Parathyroid adenoma (tissue), 2 donors: ENCODE measurements at regions not wholly inside any gene's neighbourhood (a gene's known extent, or its start where the extent isn't known, plus 50 kb on each side); places are given as distances from the start of the nearest gene placed in this dataset.

Source experiments
- H2AFZ ChIP-seq: fragments of 300-600 bp; sonication (generic); one replicate; pipeline ENCODE4 v1.7.0; 2017; ENCODE audit warnings: antibody characterized with exemption, mild to moderate bottlenecking
- H3K27ac ChIP-seq: fragments of 300-600 bp; sonication (generic); one replicate; pipeline ENCODE4 v1.7.0; 2017
- H3K27me3 ChIP-seq: fragments of 300-600 bp; sonication (generic); one replicate; pipeline ENCODE4 v1.7.0; 2017; ENCODE audit warnings: low read length; ENCODE audit not compliant: control insufficient read depth, insufficient read depth
- H3K36me3 ChIP-seq: fragments of 300-600 bp; sonication (generic); one replicate; pipeline ENCODE4 v1.7.0; 2017; ENCODE audit warnings: low read length; ENCODE audit not compliant: control insufficient read depth, insufficient read depth
- H3K4me1 ChIP-seq: fragments of 300-600 bp; sonication (generic); one replicate; pipeline ENCODE4 v1.7.0; 2017; ENCODE audit warnings: control low read depth
- H3K4me2 ChIP-seq: fragments of 300-600 bp; sonication (generic); one replicate; pipeline ENCODE4 v1.7.0; 2017; ENCODE audit warnings: low read length
- H3K4me3 ChIP-seq: fragments of 300-600 bp; sonication (generic); one replicate; pipeline ENCODE4 v1.7.0; 2017; ENCODE audit warnings: low read depth, low read length
- H3K79me2 ChIP-seq: fragments of 300-600 bp; sonication (generic); one replicate; pipeline ENCODE4 v1.7.0; 2017; ENCODE audit warnings: control low read depth
- H3K9ac ChIP-seq: fragments of 300-600 bp; sonication (generic); one replicate; pipeline ENCODE4 v1.7.0; 2017; ENCODE audit warnings: mild to moderate bottlenecking
- H3K9me3 ChIP-seq: fragments of 300-600 bp; sonication (generic); one replicate; pipeline ENCODE4 v1.7.0; 2017; ENCODE audit warnings: low read length; ENCODE audit not compliant: control insufficient read depth
- TF ChIP-seq, protein P1 (sequence below): fragments of 300-600 bp; sonication (generic); IDR thresholded peaks from one replicate; pipeline ENCODE4 v1.7.0; 2017; ENCODE audit warnings: antibody characterized with exemption, mild to moderate bottlenecking
- donor health status: primary hyperparathyroidism.

DNA sequence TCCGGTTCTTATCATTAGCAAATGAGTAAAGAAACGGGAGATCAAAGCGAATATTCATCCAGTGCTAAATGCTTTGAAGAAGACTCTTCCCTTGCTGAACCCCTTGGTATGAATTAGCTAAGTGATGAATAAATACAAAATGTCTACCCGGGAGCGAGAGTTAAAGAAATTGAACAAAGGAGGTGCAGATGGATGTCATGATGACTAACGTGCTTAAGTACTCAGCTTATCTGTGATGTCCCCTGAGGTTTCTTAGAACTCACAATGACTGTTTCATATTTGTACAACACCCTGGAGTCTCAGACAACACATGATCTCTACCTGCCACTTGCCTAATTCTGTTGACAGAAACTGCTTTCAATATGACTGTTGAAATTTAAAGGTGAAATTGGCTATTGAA lies 148.5 kb downstream of the TMEM200C start:
- no peak overlapping the region for H3K27ac ChIP-seq
- H3K4me3 ChIP-seq: no peak overlapping the region
- H3K27me3 ChIP-seq: no peaks in the 10 kb centered on the region
- H3K79me2 ChIP-seq: no peaks in the 10 kb centered on the region
- no peak overlapping the region for H3K4me2 ChIP-seq
- H2AFZ ChIP-seq: no peak overlapping the region
- H3K4me1 ChIP-seq: no peaks in the 10 kb centered on the region
- TF ChIP-seq, protein P1, sequence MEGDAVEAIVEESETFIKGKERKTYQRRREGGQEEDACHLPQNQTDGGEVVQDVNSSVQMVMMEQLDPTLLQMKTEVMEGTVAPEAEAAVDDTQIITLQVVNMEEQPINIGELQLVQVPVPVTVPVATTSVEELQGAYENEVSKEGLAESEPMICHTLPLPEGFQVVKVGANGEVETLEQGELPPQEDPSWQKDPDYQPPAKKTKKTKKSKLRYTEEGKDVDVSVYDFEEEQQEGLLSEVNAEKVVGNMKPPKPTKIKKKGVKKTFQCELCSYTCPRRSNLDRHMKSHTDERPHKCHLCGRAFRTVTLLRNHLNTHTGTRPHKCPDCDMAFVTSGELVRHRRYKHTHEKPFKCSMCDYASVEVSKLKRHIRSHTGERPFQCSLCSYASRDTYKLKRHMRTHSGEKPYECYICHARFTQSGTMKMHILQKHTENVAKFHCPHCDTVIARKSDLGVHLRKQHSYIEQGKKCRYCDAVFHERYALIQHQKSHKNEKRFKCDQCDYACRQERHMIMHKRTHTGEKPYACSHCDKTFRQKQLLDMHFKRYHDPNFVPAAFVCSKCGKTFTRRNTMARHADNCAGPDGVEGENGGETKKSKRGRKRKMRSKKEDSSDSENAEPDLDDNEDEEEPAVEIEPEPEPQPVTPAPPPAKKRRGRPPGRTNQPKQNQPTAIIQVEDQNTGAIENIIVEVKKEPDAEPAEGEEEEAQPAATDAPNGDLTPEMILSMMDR: no peak
- H3K9me3 ChIP-seq: no peaks in the 10 kb centered on the region
- H3K36me3 ChIP-seq: no peaks in the 10 kb centered on the region
- H3K9ac ChIP-seq: no peak overlapping the region

- Histone ChIP-seq H3K4me2 (no peak overlapping the region), H3K4me3 (no peak overlapping the region), H3K9me3 (no peaks in the 10 kb centered on the region), H3K79me2 (no peaks in the 10 kb centered on the region), H3K9ac (no peak overlapping the region), H3K27me3 (no peaks in the 10 kb centered on the region), H2AFZ (no peak overlapping the region), H3K27ac (no peak overlapping the region), H3K36me3 (no peaks in the 10 kb centered on the region), H3K4me1 (no peaks in the 10 kb centered on the region)
- TF ChIP-seq, protein P1: no peak
Observed at GRCh38 chr18:5744659-5745058, 150.7 kb downstream of the TMEM200C start.

DNA sequence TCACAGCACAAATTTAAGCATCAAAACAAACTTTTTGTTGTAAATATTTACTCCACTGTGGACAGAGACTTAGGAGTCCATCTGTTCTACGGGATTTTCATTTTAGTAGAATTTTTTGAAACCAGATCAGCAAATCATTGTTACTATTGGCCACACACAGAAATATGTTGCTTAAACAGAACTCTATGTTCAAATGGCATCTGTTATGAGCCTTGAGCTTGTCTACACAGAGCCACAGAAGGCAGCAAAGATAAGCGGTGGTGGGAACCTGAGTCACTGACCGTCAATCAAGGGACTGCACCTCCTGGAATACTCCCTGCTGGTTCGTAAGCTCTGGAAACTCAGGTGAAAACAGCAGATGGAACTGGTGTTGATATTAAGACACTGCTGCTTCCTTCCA lies 156.8 kb downstream of the TMEM200C start:
- Histone ChIP-seq H3K4me3 (no peak overlapping the region), H3K4me2 (no peak overlapping the region), H3K4me1 (no peaks in the 10 kb centered on the region), H3K27me3 (no peaks in the 10 kb centered on the region), H2AFZ (no peak overlapping the region), H3K9ac (no peak overlapping the region), H3K27ac (no peak overlapping the region), H3K36me3 (no peaks in the 10 kb centered on the region), H3K79me2 (no peaks in the 10 kb centered on the region), H3K9me3 (no peaks in the 10 kb centered on the region)
- TF ChIP-seq, protein P1: no peak

DNA sequence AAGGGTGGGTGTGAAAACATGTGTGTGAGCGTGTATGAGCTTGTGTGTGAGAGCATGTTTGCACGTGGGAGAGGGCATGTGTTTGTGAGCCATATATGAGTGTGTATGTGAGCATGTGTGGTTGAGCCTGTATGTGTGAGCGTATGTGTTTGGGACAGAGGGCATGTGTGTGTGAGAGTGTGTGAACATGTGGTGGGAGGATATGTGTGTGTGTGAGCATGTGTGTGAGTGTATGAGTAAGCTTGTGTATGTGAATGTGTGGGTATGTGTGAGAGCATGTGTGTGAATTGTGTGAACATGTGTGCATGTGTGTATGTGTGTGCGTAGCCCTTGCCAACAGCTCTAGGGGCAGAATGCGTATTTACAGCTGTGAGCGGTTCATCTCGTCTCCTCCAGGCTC lies 163.0 kb downstream of the TMEM200C start:
- Histone ChIP-seq H3K9ac (no peak overlapping the region), H3K27ac (no peak overlapping the region), H2AFZ (no peak overlapping the region), H3K27me3 (no peaks in the 10 kb centered on the region), H3K4me3 (no peak overlapping the region), H3K9me3 (no peaks in the 10 kb centered on the region), H3K36me3 (no peaks in the 10 kb centered on the region), H3K4me2 (no peak overlapping the region), H3K79me2 (no peaks in the 10 kb centered on the region), H3K4me1 (no peaks in the 10 kb centered on the region)
- TF ChIP-seq, protein P1: no peak

DNA sequence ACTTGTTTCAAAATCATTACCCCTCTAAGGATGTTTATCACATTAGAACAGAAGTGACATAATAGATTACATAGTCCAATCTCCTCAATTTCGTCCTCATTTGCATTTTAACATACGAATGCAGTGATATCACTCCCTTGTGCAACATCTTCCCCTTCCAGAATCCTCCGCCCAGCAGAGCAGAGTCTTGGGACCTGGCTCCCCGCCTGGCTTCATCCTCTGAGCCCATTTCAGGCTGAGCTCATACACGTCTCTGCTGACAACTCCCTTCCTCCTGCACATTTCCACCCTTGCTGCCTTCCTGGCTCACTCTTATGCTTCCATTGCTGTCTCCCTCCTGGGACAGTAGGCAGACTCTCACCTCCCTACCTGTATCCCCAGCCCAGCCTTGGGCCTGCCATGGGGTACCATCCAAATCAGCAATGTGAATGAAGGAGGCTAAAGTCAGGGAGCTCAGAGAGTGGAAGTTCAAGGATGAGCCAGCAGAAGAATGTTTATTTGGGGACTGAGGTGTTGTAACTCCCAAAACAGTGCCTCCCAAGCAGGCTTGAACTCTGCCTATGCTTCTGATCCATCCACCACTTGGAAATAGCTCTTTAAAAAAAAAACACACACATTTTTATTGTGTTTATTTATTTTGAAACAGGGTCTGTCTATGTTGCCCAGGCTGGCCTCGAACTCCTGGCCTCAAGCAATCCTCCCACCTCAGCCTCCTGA lies 165.2 kb downstream of the TMEM200C start:
- no peak overlapping the region for H3K4me2 ChIP-seq

More for the DNA sequence above, 165.2 kb downstream of the TMEM200C start:
- Histone ChIP-seq H2AFZ (no peak overlapping the region), H3K9ac (no peak overlapping the region), H3K27ac (no peak overlapping the region), H3K4me1 (no peaks in the 10 kb centered on the region), H3K27me3 (no peaks in the 10 kb centered on the region), H3K9me3 (no peaks in the 10 kb centered on the region), H3K79me2 (no peaks in the 10 kb centered on the region), H3K36me3 (no peaks in the 10 kb centered on the region), H3K4me3 (no peak overlapping the region)
- TF ChIP-seq, protein P1: no peak
